ENCODE measurements at regions not wholly inside any gene's neighbourhood (a gene's known extent, or its start where the extent isn't known, plus 50 kb on each side); places are given as distances from the start of the nearest gene placed in this dataset.

DNA sequence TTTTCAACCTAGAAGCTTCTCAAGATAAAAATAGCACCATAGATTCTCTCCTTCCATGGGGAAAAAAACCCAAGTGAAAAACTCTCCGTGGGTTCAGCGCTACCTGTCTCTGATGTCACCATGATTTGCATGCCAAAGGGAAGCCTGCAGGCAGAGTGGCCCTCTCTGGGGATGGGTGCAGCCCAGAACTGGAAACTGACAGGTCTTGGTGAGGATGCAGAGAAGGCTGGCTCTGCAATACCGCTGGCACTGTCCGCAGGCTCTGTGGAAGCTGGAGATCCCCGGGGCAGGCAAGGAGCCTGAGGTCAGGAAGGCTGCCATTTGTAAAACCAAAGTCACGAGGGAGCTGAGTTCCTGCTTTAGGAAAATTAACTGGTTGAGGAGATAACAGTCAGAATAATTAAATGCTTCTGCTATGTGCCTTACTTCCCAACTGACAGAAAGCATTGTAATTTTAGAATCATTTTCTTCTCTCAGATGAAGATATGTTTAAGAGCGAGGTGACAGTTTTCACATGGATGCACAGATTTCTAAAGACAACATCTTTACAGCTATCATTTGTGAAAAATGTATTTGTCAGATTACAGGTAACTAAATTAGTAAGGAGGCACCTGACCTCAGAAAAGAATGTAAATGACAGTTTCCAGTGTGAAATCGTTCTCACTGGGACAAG, 731.5 kb upstream of the FZD8 start:
- no peak for DNase-seq (ENCODE audit: low read depth)
- no peak overlapping the region for H3K4me3 ChIP-seq (replicated peaks; ENCODE audit: low read depth, low read length)
- TF ChIP-seq, protein P1, sequence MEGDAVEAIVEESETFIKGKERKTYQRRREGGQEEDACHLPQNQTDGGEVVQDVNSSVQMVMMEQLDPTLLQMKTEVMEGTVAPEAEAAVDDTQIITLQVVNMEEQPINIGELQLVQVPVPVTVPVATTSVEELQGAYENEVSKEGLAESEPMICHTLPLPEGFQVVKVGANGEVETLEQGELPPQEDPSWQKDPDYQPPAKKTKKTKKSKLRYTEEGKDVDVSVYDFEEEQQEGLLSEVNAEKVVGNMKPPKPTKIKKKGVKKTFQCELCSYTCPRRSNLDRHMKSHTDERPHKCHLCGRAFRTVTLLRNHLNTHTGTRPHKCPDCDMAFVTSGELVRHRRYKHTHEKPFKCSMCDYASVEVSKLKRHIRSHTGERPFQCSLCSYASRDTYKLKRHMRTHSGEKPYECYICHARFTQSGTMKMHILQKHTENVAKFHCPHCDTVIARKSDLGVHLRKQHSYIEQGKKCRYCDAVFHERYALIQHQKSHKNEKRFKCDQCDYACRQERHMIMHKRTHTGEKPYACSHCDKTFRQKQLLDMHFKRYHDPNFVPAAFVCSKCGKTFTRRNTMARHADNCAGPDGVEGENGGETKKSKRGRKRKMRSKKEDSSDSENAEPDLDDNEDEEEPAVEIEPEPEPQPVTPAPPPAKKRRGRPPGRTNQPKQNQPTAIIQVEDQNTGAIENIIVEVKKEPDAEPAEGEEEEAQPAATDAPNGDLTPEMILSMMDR (IDR thresholded peaks at IDR 0.05; ENCODE audit: low read length, missing control alignments), result no peak

- H3K4me3 ChIP-seq (replicated peaks; ENCODE audit: low read depth, low read length), result no peak overlapping the region
- no peak for DNase-seq (ENCODE audit: low read depth)
- TF ChIP-seq, protein P1 (IDR thresholded peaks at IDR 0.05; ENCODE audit: low read length, missing control alignments), result no peak
Measured at GRCh38 chr10:36367362-36367761, 725.3 kb upstream of the FZD8 start.

DNA sequence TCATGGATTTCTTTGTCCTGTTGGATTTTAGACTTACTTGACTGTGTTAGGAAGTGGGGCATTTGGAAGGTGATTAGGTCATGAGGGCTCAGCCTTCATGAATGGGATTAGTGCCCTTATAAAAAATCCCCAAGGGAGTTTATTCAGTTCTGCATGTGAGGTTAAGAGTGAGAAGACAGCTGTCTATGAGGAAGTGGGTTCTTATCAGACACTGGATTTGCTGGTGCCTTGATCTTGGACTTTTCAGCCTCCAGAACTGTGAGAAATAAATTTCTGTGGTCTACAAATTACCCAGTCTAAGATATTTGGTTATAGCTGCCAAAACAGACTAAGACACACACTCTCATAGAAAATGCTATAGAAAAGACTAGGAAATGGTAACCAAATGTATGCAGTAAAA, 724.7 kb upstream of the FZD8 start:
- no peak for DNase-seq (ENCODE audit: low read depth)
- H3K4me3 ChIP-seq (replicated peaks; ENCODE audit: low read depth, low read length), result no peak overlapping the region
- TF ChIP-seq, protein P1 (IDR thresholded peaks at IDR 0.05; ENCODE audit: low read length, missing control alignments), result no peak

GRCh38 chr10:36366065-36366464, 724.0 kb upstream of the FZD8 start:
- H3K4me3 ChIP-seq (replicated peaks; ENCODE audit: low read depth, low read length), result no peak overlapping the region
- DNase-seq (ENCODE audit: low read depth), result no peak
- TF ChIP-seq, protein P1 (IDR thresholded peaks at IDR 0.05; ENCODE audit: low read length, missing control alignments), result no peak

DNA sequence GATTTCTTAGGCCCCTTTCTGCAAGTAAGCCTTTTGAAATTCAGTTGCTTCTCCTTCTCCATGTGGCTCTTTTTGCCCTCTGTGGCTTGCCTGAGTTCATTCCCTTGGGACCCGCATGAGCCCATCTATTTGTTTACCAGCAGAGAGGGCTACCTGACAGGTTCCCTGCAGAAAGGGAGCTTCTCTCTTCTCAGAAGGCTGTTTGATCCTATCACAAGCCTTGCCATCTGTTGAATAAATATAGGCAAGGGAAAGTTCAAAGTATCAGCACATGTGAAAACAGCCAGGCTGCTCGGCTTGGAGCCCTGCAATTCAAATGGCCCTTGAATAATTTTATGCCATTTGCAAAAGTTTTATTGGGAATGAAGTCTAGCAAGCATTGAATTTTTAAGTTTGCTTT, 720.2 kb upstream of the FZD8 start:
- TF ChIP-seq, protein P1 (IDR thresholded peaks at IDR 0.05; ENCODE audit: low read length, missing control alignments), result no peak

GRCh38 chr10:36358736-36359135, 716.6 kb upstream of the FZD8 start:
- no peak overlapping the region for H3K4me3 ChIP-seq (replicated peaks; ENCODE audit: low read depth, low read length)
- DNase-seq (ENCODE audit: low read depth), result no peak
- TF ChIP-seq, protein P1 (IDR thresholded peaks at IDR 0.05; ENCODE audit: low read length, missing control alignments), result no peak

More for the DNA sequence above, 720.2 kb upstream of the FZD8 start:
- DNase-seq (ENCODE audit: low read depth), result no peak
- H3K4me3 ChIP-seq (replicated peaks; ENCODE audit: low read depth, low read length), result no peak overlapping the region

GRCh38 chr10:36354633-36355032, 712.5 kb upstream of the FZD8 start:
- DNase-seq (ENCODE audit: low read depth), result no peak
- TF ChIP-seq, protein P1 (IDR thresholded peaks at IDR 0.05; ENCODE audit: low read length, missing control alignments), result no peak
- no peak overlapping the region for H3K4me3 ChIP-seq (replicated peaks; ENCODE audit: low read depth, low read length)
